ENCODE measurements at regions not wholly inside any gene's neighbourhood (a gene's known extent, or its start where the extent isn't known, plus 50 kb on each side); places are given as distances from the start of the nearest gene placed in this dataset.

DNA sequence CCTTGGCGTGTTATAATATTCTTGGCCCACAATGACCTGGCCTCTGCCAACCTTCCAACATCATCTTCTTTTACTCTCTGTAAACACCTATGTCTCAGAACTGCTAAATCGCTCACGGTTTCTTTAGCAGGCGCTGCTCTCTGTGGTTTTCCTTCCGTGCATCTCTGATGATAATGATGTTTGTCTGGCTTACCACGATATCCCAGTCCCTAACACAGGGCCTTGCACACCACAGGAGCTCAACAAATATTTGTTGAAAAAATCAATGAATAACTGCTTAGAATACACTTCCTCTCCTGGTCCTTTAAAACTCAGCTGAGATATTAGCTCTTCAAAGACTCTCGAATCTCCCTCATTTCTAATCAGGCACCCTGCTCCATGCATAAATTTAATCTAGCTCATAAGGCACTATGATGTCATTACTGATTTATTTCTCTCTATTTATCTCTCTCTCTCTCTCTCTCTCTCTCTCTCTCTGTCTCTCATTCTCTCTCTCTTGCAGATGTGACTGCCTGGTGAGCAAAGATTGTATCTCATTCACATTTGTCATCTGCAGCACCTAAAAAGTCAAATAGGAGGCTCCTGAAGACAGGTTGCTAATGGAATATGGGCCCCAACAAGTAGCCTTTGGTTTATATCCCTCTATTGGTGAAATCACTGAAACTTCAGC, 206.4 kb downstream of the NHLRC3 start:
- H3K4me3 Mint-ChIP-seq, result no peak overlapping the region
- no peak overlapping the region for H3K27ac Mint-ChIP-seq
- no peaks in the 10 kb centered on the region for H3K36me3 Mint-ChIP-seq (ENCODE audit: low read depth)
- peaks cover 3% of the 10 kb centered on the region for H3K4me1 Mint-ChIP-seq (ENCODE audit: low read depth)
- H3K27me3 Mint-ChIP-seq (ENCODE audit: low read depth), result peaks cover 9% of the 10 kb centered on the region
- H3K9me3 Mint-ChIP-seq, result no peaks in the 10 kb centered on the region

DNA sequence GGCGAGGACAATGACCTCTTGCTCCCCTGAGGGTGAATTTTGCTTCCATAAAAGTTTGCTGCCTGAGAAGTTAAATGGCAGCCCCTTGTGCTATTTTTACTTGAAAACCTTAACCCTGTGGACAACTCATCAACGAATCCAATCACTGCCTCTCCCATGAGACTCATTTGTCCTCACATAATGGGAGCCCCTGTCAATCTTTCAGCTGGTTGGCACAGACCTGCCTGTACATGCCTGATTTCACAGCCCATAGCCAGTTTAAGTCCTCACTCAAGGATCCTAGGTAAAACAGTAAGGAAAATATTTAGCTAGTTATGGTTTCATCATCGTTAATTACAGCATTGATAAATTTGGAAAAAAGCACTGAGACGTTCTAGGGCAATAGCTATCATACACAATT, 207.4 kb downstream of the NHLRC3 start:
- H3K9me3 Mint-ChIP-seq, result no peaks in the 10 kb centered on the region
- H3K27me3 Mint-ChIP-seq (ENCODE audit: low read depth), result peaks cover 7% of the 10 kb centered on the region
- H3K27ac Mint-ChIP-seq, result no peak overlapping the region
- no peaks in the 10 kb centered on the region for H3K36me3 Mint-ChIP-seq (ENCODE audit: low read depth)
- H3K4me1 Mint-ChIP-seq (ENCODE audit: low read depth), result peaks cover 3% of the 10 kb centered on the region
- H3K4me3 Mint-ChIP-seq, result no peak overlapping the region

DNA sequence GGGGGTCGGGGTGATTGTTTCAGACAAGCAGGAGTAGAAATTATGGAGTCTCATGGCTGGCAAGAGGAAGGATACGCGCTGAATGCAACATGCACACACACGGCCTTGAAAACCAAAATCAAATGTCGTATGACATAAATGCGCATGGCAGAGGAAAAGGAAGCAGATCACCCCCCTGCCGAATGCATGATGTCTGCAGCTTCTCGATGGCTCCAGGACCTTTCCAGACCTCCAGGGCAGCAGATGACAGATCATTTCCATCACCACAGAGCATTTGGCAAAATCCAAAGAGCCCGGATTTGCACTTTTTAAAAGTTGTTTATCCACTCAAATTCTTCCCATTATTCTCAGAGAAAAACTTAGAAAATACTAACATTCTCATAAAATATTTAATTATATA, 211.7 kb downstream of the NHLRC3 start:
- Mint-ChIP-seq H3K36me3 (ENCODE audit: low read depth) (no peaks in the 10 kb centered on the region), H3K9me3 (no peaks in the 10 kb centered on the region), H3K4me3 (no peak overlapping the region), H3K27ac (no peak overlapping the region), H3K4me1 (ENCODE audit: low read depth) (peaks cover under 1% of the 10 kb centered on the region), H3K27me3 (ENCODE audit: low read depth) (peaks cover under 1% of the 10 kb centered on the region)

DNA sequence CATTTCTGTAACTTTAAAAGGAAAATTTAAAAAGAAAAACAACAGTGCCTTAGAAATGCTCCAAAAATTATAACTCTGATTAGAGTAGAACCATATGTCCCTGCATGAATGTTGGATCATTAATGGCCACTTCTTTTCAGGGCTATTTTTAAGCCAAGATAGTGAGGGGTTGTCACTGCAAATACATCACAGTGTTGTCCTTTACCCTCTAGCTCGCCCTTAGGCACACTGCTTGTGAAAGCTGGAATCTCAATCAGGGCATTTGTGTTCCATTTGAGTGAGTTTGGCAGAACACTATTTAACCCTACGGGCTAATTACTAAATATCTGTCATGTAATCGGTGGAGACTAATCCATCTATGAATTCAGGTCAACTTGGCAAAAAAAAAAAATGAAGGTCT, 212.2 kb downstream of the NHLRC3 start:
- Mint-ChIP-seq H3K4me3 (no peak overlapping the region), H3K4me1 (ENCODE audit: low read depth) (no peaks in the 10 kb centered on the region), H3K9me3 (no peaks in the 10 kb centered on the region), H3K27ac (no peak overlapping the region), H3K27me3 (ENCODE audit: low read depth) (no peaks in the 10 kb centered on the region), H3K36me3 (ENCODE audit: low read depth) (no peaks in the 10 kb centered on the region)

DNA sequence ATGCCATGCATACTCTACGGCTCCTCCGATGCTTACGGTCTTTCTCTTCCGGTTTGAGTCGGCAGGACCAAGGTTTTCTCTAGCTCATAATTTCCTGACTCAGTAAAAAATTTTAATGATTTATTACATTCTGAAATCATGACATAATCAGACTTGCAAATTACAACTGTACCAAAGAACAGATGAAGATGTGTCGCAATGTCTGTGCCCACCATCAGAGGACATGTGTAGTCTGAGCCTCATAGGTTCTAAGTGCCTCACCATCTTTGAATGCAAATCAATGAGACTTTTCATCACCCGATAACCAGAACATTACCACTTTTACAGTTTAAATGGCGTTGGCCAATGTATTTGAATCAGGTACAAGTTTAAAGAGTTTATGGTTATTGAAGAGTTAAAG, 213.1 kb downstream of the NHLRC3 start:
- no peaks in the 10 kb centered on the region for H3K36me3 Mint-ChIP-seq (ENCODE audit: low read depth)
- H3K27ac Mint-ChIP-seq, result no peak overlapping the region
- no peaks in the 10 kb centered on the region for H3K4me1 Mint-ChIP-seq (ENCODE audit: low read depth)
- H3K9me3 Mint-ChIP-seq, result no peaks in the 10 kb centered on the region
- H3K27me3 Mint-ChIP-seq (ENCODE audit: low read depth), result no peaks in the 10 kb centered on the region
- no peak overlapping the region for H3K4me3 Mint-ChIP-seq

DNA sequence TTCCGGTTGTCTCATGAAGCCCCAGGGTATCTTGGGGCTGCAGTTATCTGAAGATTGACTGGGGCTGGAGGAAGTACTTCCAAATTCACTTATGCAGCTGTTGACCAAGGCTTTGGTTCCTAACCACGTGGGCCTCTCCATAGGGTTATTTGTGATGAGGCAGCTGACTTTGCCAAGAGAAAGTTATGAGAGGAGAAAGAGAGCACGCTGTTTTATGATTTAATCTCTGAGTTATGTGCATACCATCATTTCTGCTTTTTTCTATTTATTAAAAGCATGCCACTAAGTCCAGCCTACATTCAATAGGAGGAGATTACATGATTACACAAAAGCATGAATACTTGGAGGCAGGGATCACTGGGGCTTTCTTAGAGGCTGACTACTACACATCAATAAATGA, 215.5 kb downstream of the NHLRC3 start:
- no peaks in the 10 kb centered on the region for H3K36me3 Mint-ChIP-seq (ENCODE audit: low read depth)
- H3K9me3 Mint-ChIP-seq, result no peaks in the 10 kb centered on the region
- no peaks in the 10 kb centered on the region for H3K27me3 Mint-ChIP-seq (ENCODE audit: low read depth)
- H3K4me1 Mint-ChIP-seq (ENCODE audit: low read depth), result no peaks in the 10 kb centered on the region
- H3K4me3 Mint-ChIP-seq, result no peak overlapping the region
- H3K27ac Mint-ChIP-seq, result no peak overlapping the region

DNA sequence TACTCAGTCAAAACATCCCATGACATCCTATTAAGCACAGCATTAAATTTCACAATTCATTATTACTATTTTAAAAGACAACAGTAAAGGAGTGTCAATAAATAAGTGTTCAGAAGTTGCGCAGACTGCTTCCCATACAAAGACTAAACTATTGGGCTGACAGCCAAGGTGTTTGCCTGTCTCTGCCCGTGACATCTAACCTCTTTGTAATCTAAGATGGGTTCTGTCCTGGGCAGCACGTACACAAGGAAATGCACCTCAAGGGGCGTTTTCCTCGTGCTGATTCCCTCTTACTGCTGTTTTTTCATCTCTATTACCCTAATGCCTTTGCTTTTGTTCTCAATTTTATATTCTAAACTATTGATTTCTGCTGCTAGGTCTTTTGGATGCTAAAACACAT, 216.3 kb downstream of the NHLRC3 start:
- Mint-ChIP-seq H3K36me3 (ENCODE audit: low read depth) (no peaks in the 10 kb centered on the region), H3K9me3 (no peaks in the 10 kb centered on the region), H3K27me3 (ENCODE audit: low read depth) (no peaks in the 10 kb centered on the region), H3K4me3 (no peak overlapping the region), H3K4me1 (ENCODE audit: low read depth) (peaks cover 4% of the 10 kb centered on the region), H3K27ac (no peak overlapping the region)

DNA sequence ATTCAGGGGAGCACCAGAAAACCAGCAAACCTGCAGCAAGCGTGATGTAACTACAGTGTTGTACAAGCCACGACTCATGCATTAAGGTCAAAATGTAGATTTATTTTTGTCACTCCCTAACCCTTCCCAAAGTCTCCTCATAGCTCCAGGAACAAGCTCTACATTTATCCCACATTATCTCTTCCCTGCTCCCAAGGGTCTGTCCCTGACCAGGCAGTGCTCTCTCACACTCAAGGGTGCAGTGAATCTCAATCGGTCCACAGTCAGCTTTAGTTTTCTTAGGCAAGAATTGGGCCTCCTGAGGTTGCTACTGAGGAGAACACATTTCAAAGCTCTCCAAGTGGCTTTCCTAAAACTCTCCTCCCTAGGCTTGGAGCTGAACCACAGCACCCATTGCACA, 219.4 kb downstream of the NHLRC3 start:
- H3K4me3 Mint-ChIP-seq, result no peak overlapping the region
- H3K9me3 Mint-ChIP-seq, result no peaks in the 10 kb centered on the region
- H3K27ac Mint-ChIP-seq, result no peak overlapping the region
- peaks cover 8% of the 10 kb centered on the region for H3K4me1 Mint-ChIP-seq (ENCODE audit: low read depth)
- H3K27me3 Mint-ChIP-seq (ENCODE audit: low read depth), result no peaks in the 10 kb centered on the region
- H3K36me3 Mint-ChIP-seq (ENCODE audit: low read depth), result no peaks in the 10 kb centered on the region

DNA sequence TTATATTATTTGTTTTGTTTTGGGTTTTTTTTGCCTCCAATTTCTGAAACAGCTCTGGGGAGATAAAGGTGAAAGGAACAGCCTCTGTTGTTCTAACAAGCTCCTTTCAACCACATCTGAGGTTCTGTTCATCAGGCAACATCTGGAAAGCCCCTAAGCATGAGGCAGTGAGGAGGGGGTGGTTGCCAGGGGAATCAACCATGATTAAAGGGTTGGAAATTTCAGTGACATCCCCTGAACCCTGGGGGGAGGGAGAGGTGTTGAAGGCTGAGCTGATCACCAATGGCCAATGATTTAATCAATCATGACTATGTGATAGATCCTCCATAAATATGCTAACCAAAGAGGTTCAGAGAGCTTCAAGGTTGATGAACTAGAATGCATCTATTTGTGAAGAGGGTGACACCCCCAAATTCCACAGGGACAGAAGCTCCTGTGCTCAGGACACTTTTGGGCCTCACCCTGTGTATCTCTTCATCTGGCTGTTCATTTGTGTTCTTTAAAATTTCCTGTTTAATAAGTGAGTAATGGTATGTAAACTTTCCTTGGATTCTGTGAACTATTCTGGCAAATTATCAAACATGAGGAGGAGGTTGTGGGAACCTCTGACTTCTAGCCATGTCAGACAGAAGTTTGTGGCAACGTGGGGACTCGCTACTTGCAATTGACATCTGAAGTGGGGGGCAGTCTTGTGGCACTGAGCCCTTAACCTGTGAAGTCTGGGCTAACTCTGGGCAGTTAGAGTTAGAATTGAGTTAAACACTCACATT, 221.3 kb downstream of the NHLRC3 start:
- H3K4me1 Mint-ChIP-seq (ENCODE audit: low read depth), result peaks cover 8% of the 10 kb centered on the region
- peak overlapping the region; percentile 36 for H3K27ac Mint-ChIP-seq
- H3K27me3 Mint-ChIP-seq (ENCODE audit: low read depth), result no peaks in the 10 kb centered on the region
- H3K4me3 Mint-ChIP-seq, result no peak overlapping the region
- H3K36me3 Mint-ChIP-seq (ENCODE audit: low read depth), result no peaks in the 10 kb centered on the region
- no peaks in the 10 kb centered on the region for H3K9me3 Mint-ChIP-seq

DNA sequence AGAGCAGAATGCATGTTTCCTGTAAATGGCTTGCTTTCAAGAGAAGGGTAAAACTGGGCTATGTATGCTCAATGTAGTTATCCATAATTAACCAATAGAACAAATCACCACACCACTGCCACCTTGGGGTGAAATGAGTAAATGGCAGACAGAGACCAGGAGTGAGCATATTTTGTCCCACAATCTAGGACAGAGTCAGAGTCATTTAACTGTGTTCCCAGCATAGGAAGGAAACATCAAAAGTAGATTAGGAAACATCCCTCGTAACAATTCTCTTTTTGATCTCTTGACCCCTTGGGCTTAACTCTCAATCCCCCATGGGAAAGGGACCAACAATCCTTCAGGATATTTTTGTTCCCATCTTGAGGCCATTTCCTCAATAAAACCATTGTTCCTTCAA, 224.8 kb downstream of the NHLRC3 start:
- no peak overlapping the region for H3K4me3 Mint-ChIP-seq
- H3K27ac Mint-ChIP-seq, result no peak overlapping the region
- no peaks in the 10 kb centered on the region for H3K36me3 Mint-ChIP-seq (ENCODE audit: low read depth)
- H3K27me3 Mint-ChIP-seq (ENCODE audit: low read depth), result no peaks in the 10 kb centered on the region
- H3K9me3 Mint-ChIP-seq, result no peaks in the 10 kb centered on the region
- H3K4me1 Mint-ChIP-seq (ENCODE audit: low read depth), result peaks cover 8% of the 10 kb centered on the region

DNA sequence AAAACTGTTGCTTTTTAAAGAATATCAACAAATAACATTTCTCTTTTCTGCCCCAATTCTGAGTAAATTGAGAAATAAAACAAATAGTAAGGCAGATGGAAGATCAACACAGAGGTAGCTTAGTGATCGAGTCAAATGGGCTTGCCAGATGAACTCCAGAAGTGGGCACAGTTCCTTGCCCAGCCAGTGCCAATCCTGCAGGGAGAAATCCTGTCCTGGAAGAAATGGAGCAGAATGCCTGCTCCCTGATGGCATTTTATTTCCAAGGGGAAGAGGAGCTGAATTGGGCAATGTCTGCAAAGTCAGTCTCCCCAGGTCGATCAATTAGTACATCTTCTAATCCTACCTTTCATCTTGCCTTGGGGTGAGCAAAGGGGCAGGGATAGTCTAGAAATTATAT, 225.3 kb downstream of the NHLRC3 start:
- Mint-ChIP-seq H3K27me3 (ENCODE audit: low read depth) (no peaks in the 10 kb centered on the region), H3K9me3 (no peaks in the 10 kb centered on the region), H3K4me1 (ENCODE audit: low read depth) (peaks cover 8% of the 10 kb centered on the region), H3K27ac (no peak overlapping the region), H3K36me3 (ENCODE audit: low read depth) (no peaks in the 10 kb centered on the region), H3K4me3 (no peak overlapping the region)

DNA sequence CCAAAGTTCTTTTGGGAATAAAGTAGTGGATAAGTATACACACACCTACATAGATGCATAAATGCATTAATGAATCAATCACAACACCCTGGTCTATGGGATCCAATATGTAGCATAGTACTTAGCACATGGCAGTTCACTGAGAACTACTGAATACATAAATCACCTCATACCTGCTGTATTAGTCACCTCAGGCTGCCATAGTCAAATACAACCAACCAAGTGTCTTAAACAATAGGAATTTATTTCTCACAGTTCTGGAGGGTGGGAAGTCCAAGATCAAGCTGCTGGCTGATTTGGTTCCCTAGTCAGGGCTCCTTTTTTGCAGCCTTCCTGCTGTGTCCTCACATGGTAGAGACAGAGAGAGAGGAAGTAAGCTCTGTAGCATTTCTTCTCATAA, 228.2 kb downstream of the NHLRC3 start:
- Mint-ChIP-seq H3K36me3 (ENCODE audit: low read depth) (no peaks in the 10 kb centered on the region), H3K27me3 (ENCODE audit: low read depth) (no peaks in the 10 kb centered on the region), H3K9me3 (no peaks in the 10 kb centered on the region), H3K27ac (no peak overlapping the region), H3K4me3 (no peak overlapping the region), H3K4me1 (ENCODE audit: low read depth) (no peaks in the 10 kb centered on the region)

DNA sequence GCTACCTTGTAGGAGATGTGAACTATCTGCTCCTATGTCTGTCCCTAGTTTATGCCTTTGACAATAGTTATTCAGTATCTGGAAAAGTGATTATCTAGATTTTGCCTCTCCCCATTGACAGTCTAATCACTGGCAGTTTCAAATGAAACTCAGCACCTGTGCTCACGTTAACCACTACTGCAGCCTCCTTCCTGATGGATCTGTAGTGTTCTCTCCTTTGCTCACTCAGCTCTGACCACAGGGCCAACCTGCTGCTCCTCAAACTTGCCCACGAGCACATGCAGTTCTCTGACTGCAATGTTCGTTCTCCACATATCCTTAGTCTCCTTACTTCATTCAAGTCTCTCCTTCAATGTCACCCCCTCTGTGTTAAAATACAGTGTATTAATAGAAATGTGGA, 230.1 kb downstream of the NHLRC3 start:
- no peaks in the 10 kb centered on the region for H3K4me1 Mint-ChIP-seq (ENCODE audit: low read depth)
- H3K36me3 Mint-ChIP-seq (ENCODE audit: low read depth), result no peaks in the 10 kb centered on the region
- H3K9me3 Mint-ChIP-seq, result no peaks in the 10 kb centered on the region
- no peaks in the 10 kb centered on the region for H3K27me3 Mint-ChIP-seq (ENCODE audit: low read depth)
- no peak overlapping the region for H3K27ac Mint-ChIP-seq
- no peak overlapping the region for H3K4me3 Mint-ChIP-seq

DNA sequence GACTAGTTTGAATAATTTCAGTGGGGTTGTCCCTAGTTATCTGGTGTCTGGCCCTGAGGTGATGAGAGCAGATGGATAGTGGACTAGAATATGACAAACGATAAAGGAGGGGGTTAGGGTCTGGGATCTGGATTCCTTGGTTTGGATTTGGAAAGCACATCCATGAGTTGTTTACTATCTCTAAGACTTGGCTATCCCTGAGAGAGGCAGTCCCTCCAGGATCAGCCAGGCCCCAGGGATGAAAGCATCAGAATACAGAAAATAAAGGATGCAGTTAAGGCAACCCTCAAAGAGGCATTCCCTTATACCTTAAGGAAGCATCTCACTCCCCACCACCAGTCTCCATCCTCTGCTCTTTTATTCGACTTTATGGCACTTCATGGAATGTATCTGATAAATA, 230.7 kb downstream of the NHLRC3 start:
- no peak overlapping the region for H3K27ac Mint-ChIP-seq
- H3K36me3 Mint-ChIP-seq (ENCODE audit: low read depth), result no peaks in the 10 kb centered on the region
- no peaks in the 10 kb centered on the region for H3K27me3 Mint-ChIP-seq (ENCODE audit: low read depth)

DNA sequence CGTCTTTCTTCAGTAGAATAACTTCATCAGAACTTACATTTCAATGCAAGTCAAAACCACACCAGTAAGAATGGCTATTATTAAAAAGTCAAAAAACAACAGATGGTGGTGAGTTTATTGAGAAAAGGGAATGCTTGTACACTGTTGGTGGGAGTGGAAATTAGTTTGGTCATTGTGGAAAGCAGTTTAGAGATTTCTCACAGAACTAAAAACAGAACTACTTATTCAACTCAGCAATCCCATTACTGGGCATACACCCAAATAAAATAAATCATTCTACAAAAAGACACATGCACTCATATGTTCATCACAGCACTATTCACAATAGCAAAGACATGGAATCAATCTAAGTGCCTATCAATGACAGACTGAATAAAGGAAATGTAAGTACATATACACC, 231.2 kb downstream of the NHLRC3 start:
- Mint-ChIP-seq H3K4me3 (no peak overlapping the region), H3K27ac (no peak overlapping the region), H3K27me3 (ENCODE audit: low read depth) (no peaks in the 10 kb centered on the region), H3K36me3 (ENCODE audit: low read depth) (no peaks in the 10 kb centered on the region), H3K9me3 (no peaks in the 10 kb centered on the region), H3K4me1 (ENCODE audit: low read depth) (no peaks in the 10 kb centered on the region)

More for the DNA sequence above, 230.7 kb downstream of the NHLRC3 start:
- no peaks in the 10 kb centered on the region for H3K4me1 Mint-ChIP-seq (ENCODE audit: low read depth)
- no peaks in the 10 kb centered on the region for H3K9me3 Mint-ChIP-seq
- H3K4me3 Mint-ChIP-seq, result no peak overlapping the region

Measured in T-helper 1 cell treated with Interleukin-12 subunit alpha and Interleukin-12 subunit beta and Interleukin-4 antibody, amounts not matched to agents 30 μg/mL and 1 μg/mL, for 36 hours (primary cell).